ENCODE measurements at regions not wholly inside any gene's neighbourhood (a gene's known extent, or its start where the extent isn't known, plus 50 kb on each side); places are given as distances from the start of the nearest gene placed in this dataset.

- TF ChIP-seq CTCF (IDR thresholded peaks at IDR 0.05; ENCODE audit: insufficient read depth, low read length): no peak
- no peak for TF ChIP-seq REST (IDR thresholded peaks at IDR 0.05; ENCODE audit: insufficient replicate concordance, low read depth)
- no peak for TF ChIP-seq POLR2AphosphoS5 (IDR thresholded peaks at IDR 0.05; ENCODE audit: low read depth)
- no peak for TF ChIP-seq GABPA (IDR thresholded peaks at IDR 0.05; ENCODE audit: low read depth)
Observed at GRCh38 chr15:94546808-94547207, 315.4 kb downstream of the MCTP2 start.
